GM12872 (cell line): ENCODE measurements at regions not wholly inside any gene's neighbourhood (a gene's known extent, or its start where the extent isn't known, plus 50 kb on each side); places are given as distances from the start of the nearest gene placed in this dataset.

Experiments used
- CTCF ChIP-seq: IDR thresholded peaks from 3 replicates; pipeline ENCODE4 v1.5.1; 2011; ENCODE audit warnings: low read depth, mild to moderate bottlenecking, low read length, moderate library complexity; ENCODE audit not compliant: insufficient read depth

- no peak for TF ChIP-seq CTCF
Measured at GRCh38 chr19:27872370-27872769, 1340.6 kb downstream of the UQCRFS1 start.

- TF ChIP-seq CTCF: no peak
Measured at GRCh38 chr19:27870293-27870692, 1342.7 kb downstream of the UQCRFS1 start.

- no peak for TF ChIP-seq CTCF
Measured at GRCh38 chr19:27868007-27868406, 1344.9 kb downstream of the UQCRFS1 start.

- TF ChIP-seq CTCF: no peak
Measured at GRCh38 chr19:27865927-27866777, 1346.8 kb downstream of the UQCRFS1 start.

- no peak for TF ChIP-seq CTCF
Measured at GRCh38 chr19:27861411-27861975, 1351.5 kb downstream of the UQCRFS1 start.

GRCh38 chr19:27860309-27860934 lies 1352.5 kb downstream of the UQCRFS1 start:
- TF ChIP-seq CTCF: no peak

- TF ChIP-seq CTCF: no peak
Measured at GRCh38 chr19:27859689-27860088, 1353.3 kb downstream of the UQCRFS1 start.
